GM12892 (cell line): ENCODE measurements at regions not wholly inside any gene's neighbourhood (a gene's known extent, or its start where the extent isn't known, plus 50 kb on each side); places are given as distances from the start of the nearest gene placed in this dataset.

Source experiments
- DNase-seq: peaks from one replicate; pipeline ENCODE4 v3.0.0; 2011; ENCODE audit not compliant: insufficient read length
- FAIRE-seq: peaks from 2 replicates; lab custom pipeline; 2011; peaks lifted over from hg19 to GRCh38; lab: Jason Lieb, UNC
- POLR2A ChIP-seq: IDR thresholded peaks from 2 replicates; pipeline ENCODE4 v1.6.1; 2011; ENCODE audit warnings: low read depth, low read length, control low read depth
- POLR2AphosphoS5 ChIP-seq: IDR thresholded peaks from 2 replicates; pipeline ENCODE4 v1.6.1; 2011; ENCODE audit warnings: low read depth, low read length, control low read depth
- TAF1 ChIP-seq: IDR thresholded peaks from 2 replicates; pipeline ENCODE4 v1.6.1; 2011; ENCODE audit warnings: low read depth, mild to moderate bottlenecking, control low read depth, low read length, borderline replicate concordance

DNA sequence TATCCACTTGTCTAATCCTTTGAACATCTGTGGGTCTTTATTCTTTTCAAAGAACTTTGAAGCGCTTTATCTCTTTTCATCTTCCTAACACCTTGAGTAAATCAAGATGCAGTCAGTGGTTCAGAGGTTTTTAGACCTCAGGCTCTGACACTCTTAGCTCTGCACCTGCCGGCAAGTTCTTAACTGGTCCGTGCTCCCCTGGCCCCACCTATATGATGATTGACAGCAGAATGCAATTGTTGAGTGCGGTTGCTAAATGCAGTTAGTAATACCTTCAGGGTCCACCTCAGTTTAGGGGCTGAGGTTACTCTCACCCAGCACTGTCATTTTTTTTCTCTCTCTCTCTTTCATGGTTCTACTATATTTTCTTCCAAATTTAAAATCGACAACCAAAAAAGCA lies 854.2 kb upstream of the AUTS2 start:
- DNase-seq = no peak
- no peak for FAIRE-seq
- TF ChIP-seq POLR2AphosphoS5 (no peak), TAF1 (no peak), POLR2A (no peak)

DNA sequence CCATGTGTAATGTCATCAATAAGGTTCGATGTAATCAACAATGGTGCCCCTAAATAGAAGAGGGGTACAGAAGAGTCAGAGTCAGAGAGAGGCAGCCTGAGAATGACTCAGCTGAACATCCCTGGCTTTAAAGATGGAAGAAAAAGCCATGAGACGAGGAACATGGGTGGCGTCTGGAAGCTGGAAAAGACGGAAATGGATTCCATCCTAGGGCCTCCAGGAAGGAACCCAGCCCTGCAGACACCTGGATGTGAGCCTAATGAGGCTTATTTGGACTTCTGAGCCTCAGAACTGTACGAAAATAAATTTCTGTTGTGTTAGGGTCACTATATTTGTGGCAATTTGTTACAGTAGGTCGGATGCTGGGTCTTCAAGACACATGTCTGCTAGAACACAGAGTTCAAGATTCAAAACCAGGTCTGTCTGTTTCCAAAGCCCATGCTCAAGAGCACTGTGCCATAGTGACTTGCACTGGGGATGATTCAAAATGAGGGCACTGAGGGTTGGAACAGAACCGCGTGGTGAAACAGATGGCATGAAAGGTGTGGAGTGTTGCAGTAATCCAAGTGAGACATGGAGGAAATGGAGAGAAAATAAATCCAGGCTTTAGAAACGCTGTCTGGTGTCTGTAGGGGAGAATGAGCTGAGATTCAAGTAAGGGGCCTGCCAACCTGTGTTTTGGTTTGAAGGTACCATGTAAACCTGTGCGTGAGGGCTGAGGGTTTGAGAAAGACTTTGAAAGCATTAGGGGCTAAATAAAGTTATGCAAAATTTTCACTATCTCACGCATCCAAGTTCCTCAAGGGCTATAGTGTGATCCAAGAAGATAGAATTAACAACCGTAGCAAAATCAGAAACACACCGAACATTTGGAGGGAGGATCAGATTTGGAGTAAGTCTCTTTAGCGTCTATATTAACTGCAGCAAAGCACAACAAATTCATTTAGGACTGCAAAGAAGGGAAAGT lies 849.1 kb upstream of the AUTS2 start:
- no peak for TF ChIP-seq POLR2A
- no peak for TF ChIP-seq POLR2AphosphoS5
- no peak for TF ChIP-seq TAF1
- no peak for FAIRE-seq
- no peak for DNase-seq

DNA sequence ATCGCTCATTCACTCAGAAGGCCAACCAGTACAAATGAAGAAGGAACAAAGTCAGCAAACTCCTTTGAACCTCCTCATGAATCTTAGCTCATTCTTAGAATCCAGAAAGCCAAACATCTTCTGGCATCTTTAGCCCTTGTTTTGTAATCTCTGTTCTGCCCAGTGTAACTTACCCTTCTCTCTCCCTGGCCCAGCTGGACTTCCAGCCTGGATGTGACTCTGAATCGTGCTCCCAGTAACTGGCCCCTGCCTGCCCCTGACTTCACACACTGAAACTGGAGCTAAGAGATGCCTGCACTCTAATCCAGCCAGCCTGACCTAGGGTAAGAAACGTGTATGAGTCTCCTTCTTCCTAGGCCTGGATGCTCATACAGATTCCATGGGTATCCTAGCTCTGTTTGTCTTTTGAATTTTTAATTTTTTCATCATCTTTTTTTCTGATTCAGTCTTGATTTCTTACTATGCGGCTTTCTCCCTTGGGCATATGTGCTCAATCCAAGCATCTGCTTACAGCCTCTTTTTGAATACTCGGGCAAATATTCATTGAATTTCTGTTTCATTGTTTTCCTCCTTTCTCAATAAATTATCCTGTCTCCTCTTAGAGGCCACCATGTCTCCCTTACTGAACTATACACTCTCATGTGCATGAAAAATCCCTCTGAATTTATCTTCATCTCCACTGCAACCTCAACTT lies 845.6 kb upstream of the AUTS2 start:
- DNase-seq (no peak), FAIRE-seq (no peak)

DNA sequence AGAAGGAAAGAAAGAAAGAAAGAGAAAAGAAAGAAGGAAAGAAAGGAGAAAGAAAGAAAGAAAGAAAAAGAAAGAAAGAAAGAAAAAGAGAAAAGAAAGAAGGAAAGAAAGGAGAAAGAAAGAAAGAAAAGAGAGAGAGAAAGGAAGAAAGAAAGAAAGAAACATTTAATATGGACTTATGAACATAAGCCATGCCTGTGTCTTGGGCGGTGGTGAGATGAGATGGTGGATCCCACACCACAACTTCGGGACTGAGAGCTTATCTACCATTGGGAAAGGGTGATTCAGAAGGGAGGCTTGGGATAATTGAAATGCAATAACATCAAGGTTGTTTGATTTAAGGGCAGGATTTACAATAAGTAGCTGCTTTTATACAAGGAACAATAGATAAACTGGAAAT lies 843.9 kb upstream of the AUTS2 start:
- FAIRE-seq (no peak), DNase-seq (no peak)

More for the DNA sequence above, 845.6 kb upstream of the AUTS2 start:
- TF ChIP-seq POLR2A (no peak), TAF1 (no peak), POLR2AphosphoS5 (no peak)

DNA sequence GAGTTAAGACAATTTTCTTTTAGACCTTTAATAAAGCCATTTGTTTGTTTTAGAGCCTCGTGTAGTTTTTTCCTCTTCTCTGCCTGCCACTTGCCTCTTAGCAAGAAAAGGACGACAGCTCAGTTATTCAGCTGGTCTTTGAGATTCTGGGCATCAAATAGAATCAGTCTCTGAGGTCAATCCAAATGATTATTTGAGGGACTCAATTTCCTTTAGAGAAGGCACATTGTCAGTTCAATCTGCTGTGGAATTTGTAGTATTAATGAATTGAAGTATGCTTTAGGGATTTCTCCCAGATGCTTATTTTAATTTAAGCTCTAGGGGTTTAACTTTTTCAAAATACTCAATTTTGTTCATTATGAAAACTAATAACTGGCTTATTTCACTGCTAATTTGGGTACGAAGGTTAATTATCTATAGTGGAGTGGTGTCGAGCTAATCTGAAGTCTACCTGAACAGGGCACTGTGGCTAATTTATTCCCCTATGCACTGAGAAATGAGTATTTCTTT lies 841.2 kb upstream of the AUTS2 start:
- DNase-seq (no peak), FAIRE-seq (no peak)
- TF ChIP-seq POLR2AphosphoS5 (no peak), POLR2A (no peak), TAF1 (no peak)

More for the DNA sequence above, 843.9 kb upstream of the AUTS2 start:
- TF ChIP-seq POLR2AphosphoS5 (no peak), TAF1 (no peak), POLR2A (no peak)

DNA sequence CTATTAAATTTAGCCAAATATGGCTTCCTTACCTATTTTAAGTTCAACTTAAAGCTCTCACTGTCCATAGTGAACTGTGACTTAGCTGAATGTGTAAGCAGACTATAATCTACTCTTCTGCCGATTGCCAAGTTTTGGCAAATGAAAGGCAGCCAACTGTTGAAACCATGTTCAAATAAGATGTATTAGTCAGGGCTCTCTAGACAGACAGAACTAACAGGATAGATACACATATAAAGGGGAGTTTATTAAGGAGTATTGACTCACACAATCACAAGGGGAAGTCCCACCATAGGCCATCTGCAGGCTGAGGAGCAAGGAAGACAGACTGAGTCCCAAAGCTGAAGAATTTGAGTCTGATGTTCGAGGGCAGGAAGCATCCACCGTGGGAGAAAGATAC lies 837.7 kb upstream of the AUTS2 start:
- FAIRE-seq (no peak), DNase-seq (no peak)
- TF ChIP-seq POLR2A (no peak), TAF1 (no peak), POLR2AphosphoS5 (no peak)

DNA sequence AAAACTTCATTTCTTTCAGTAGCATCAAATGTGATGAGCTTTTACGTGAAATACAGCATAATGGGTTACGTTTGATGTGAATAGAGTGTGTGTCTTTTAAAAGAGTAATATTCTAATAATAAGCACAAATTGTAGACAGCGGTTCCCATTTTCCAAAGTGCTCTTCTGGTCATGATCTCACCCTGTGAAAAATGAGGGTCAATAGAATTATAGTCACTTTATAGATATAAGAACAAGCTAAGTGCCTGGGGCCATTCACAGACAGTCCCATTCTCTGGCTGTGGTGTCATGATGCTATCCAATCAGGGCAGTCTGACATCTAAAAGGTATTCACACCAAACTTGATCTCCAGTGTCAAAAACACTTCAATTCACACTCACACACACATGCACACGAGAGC lies 830.8 kb upstream of the AUTS2 start:
- TF ChIP-seq TAF1 = no peak
- TF ChIP-seq POLR2AphosphoS5 = no peak
- TF ChIP-seq POLR2A = no peak
- FAIRE-seq = no peak
- no peak for DNase-seq

DNA sequence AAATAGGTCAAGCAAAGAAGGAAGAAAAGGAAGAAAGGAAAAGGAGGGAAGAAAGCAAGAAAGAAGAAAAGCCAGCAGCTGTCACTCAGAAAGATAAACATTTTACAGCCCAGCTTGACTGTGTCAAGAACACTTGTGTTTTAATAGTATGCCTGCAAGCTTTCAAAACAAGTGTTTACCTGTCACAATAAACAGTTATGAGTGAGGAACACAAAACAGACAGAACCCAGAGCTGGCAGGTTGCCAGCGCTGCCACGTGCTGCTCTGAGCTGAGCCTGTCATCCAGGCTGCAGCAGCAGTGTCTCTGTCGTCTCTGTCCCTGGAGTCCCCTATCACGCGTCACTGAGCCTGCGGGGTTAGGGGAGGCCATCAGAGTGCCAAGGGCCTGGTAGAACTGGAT lies 827.6 kb upstream of the AUTS2 start:
- no peak for TF ChIP-seq TAF1
- no peak for TF ChIP-seq POLR2A
- no peak for TF ChIP-seq POLR2AphosphoS5

DNA sequence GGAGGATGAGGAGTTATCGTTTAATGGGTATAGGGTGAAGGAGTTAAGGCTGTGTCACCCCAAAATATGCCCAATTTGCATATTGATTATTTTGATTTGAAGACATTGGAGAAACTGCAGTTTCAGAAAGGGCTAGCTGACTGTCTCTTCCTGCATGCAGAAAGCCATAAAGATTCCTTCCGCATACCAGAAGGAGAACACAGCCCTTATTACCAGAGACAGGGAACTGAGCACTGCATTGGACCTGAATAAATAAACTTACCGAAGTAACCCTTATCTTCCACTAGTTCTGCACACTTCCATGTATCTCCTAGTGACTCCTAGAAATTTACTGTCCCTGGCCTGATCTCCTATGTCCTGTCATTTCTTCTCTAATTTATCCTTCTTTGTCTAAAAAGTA lies 821.9 kb upstream of the AUTS2 start:
- TF ChIP-seq POLR2AphosphoS5 (no peak), POLR2A (no peak), TAF1 (no peak)
- DNase-seq (no peak), FAIRE-seq (no peak)

More for the DNA sequence above, 827.6 kb upstream of the AUTS2 start:
- DNase-seq = no peak
- no peak for FAIRE-seq

DNA sequence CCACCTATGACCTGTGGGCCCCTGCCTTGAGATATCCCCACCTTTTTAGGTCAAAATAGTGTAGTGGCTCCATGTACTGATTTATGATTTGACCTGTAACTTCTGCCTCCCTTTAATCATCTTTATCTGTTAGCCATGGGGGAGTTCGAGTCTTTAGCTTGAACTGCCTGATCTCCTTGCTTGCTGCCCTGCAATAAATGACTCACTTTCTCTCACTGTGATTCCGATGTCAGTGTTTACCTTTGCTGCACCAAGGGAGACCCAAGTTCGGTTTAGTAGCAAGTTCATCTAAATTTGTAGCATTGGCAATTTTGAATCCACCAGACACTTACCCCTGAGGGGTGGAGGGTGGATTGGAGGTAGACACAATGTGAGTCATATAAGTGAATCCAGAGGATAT lies 814.6 kb upstream of the AUTS2 start:
- no peak for FAIRE-seq
- TF ChIP-seq POLR2A (no peak), POLR2AphosphoS5 (no peak), TAF1 (no peak)
- no peak for DNase-seq

DNA sequence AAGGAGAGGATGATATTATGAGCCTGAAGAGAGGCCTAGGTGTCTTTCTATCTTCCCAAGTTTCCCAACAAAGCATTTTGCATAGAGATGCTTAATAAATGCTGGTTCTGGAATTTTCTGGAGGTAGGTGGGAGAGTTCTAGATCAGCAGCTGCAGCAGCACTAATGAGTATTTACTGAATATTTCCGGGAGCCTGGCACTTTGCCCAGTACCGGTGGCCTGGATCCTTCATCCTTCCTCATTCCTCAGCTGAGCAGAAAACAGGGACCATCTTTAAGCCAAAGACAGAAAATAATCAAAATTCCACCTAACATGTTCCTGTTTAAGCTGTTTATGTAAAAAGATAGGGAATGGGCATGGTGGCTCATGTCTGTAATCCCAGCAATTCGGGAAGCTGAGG lies 813.2 kb upstream of the AUTS2 start:
- DNase-seq (no peak), FAIRE-seq (no peak)
- TF ChIP-seq TAF1 (no peak), POLR2AphosphoS5 (no peak), POLR2A (no peak)
